HG03060 (cell line): ENCODE measurements at regions not wholly inside any gene's neighbourhood (a gene's known extent, or its start where the extent isn't known, plus 50 kb on each side); places are given as distances from the start of the nearest gene placed in this dataset.

Source experiments
- ATAC-seq: cut with Tn5 transposase; IDR thresholded peaks from one replicate; pipeline ENCODE4 v1.9.1; 2021; ENCODE audit warnings: low read depth, moderate number of reproducible peaks; ENCODE audit not compliant: unreplicated experiment

DNA sequence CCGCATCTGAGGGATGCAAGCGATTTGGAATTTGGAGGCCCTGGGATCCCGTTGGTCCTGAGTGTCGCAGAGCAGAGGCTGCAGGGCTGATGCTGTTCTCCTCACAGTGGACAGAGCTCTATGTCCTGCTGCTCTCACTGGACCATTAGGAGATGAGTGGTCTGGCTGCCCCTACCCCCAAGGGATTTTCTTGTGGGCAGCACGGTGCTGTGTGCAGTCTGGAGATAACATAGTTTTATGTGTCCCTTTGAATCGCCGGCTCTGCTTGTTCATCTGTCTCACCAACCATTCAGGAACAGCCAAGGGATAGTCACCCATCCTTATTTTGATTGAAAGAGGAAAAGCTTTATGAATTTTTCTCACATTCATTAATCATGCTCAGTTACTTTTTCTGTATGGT is 49.9 kb downstream of the CHRM3 start:
- ATAC-seq, result no peak

DNA sequence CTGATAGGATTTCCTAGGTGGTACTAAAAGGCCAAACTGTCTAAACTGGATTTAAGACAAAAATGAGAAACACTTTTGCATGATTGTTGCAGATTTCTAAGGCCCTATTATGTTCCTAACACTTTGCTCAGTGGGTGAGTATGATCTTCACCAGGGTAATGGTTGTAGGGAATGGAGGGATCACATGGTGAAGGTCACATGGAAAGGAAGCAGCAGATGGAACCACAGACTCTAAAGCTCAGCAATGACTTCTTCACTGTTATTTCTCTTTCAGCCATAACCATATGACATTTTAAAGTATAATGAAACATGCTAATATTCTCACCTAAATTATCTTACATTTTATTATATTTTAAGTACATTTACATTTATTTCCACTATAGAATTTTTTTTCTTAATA is 51.5 kb downstream of the CHRM3 start:
- ATAC-seq, result no peak

DNA sequence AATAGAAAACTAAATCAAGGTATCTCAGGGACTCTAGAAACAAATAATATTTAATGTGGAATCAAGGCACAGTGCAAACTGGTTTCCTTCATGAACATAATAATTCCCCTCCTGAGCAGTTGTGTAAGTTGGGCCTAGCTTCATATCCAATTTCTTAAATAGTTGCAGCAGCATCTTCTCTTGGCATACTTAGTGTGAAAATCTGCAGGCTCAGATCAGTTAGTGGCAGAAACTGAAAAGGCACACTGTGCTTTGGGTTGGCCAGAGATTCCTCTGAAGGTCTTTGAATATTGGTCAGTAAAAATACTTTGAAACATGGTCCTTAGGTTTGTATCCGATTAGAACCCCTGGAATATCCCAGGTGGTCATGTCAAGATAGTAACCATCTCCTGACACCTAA is 52.5 kb downstream of the CHRM3 start:
- ATAC-seq, result no peak

DNA sequence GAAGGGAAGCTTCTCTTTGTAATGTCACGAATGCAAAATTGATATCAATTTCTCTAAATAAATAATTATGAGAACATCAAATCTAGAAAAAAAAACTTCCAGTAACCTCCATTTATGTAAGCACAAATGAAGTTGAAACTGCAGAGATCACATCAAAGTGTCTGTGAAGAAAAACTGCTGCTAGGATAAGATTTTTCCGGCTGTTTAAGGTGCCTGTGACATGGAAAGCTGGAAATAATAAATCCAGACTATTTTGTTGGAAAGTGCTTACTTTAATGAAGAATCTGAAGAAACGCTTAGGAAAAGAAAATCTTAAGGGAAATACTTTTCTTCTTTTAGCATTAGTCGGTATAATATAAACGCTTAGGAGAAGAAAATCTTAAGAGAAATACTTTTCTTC is 57.0 kb downstream of the CHRM3 start:
- ATAC-seq, result no peak

DNA sequence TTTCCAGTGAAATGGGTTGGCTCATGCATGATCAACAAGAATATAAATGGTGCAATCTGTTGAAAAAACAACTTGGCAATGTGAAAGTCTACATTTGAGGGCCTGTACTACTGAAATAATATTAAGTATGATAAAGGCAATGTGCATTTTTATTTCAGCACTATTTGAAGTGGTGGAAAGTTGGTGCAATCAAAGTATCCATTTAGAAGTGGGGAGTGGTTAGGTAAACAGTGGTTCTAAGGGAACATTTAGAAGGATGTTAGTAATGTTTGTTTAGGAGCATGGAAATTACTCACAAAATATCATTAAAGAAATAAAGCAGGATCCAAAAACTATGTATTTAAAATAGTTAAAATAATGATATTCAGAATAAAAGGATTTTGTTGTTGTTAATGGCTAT is 60.2 kb downstream of the CHRM3 start:
- ATAC-seq, result no peak

DNA sequence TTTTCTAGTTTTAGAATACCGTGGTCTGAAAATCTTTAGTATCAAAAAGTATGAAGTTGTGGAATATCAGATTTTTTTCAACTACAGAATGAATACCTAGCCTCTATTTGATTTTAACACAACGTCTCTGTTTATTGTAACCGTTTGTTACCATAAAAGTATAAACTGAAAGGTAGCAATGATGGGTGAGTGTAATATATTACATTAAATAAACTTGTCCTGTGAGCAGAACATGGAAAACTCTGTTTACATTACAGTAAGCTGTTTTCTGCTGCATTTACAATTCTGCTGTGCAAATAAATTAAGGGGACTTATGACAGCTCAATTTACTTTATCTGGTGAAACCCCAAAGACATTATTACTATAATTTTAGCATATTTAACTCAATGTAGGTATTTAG is 62.5 kb downstream of the CHRM3 start:
- no peak for ATAC-seq

DNA sequence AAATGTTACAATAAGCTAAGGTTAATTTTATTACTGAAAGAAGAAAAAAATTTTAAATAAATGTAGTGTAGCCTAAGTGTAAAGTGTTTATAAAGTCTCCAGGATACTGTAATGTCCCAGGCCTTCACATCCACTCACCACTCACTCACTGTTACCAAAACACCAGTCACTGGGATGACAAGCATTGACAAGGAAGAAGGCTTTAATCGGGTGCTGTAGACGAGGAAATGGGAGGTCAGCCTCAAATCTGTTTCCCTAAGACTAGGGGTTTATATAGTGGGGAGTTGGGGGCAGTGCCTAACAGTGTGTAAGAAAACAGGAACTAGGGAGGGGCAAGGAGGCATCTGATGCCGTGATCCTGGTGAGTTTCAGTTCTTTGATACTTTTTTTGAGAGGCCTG is 69.4 kb downstream of the CHRM3 start:
- no peak for ATAC-seq

DNA sequence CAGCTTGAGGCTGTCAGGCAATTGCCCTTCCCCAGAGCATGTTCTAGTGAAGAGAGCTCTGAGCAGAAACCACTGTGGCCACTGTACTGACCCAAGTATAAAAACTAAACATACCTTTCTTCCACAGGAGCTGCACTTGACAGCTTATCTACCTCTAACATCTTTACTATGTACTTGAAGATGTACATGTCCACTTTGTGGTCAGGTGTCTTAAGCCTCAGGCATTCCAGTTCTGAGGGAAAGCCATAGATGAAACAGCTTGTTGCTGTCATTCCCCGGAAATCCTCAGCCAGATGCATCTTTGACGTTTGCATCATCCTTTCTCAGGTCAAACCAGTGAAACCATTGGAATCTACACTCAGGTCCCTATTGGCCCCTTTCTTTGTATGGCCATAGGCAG is 70.4 kb downstream of the CHRM3 start:
- no peak for ATAC-seq

DNA sequence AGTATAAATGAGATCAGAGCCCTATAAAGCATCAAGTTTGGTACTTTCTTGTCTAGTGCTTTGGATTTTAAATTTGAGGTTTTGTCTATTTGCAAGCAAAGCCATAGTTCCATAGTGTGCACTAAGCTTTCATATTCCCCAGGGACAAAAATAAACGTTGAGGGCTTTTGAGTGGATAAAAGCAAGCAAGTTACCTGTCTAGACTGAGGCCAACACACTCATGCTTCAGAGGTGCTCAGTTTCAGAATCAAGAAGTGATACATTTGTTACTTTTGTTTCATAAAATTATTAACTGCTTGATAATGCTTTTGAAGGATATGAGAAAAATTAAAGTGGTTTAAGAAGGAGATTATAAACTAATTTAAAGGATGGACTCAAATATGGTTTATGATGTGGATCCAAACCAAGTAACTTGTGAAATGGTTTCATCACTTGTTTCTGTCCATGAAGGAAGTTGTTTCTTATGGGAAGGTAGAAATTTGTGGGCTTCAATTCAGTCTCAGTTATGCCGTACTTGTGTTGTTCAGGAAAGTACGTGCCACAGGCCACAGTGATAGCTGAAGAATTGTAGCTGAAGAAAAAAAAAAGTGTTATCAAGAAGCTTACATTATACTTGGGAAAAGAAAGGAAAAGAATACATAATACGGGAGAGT is 71.2 kb downstream of the CHRM3 start:
- ATAC-seq, result no peak

DNA sequence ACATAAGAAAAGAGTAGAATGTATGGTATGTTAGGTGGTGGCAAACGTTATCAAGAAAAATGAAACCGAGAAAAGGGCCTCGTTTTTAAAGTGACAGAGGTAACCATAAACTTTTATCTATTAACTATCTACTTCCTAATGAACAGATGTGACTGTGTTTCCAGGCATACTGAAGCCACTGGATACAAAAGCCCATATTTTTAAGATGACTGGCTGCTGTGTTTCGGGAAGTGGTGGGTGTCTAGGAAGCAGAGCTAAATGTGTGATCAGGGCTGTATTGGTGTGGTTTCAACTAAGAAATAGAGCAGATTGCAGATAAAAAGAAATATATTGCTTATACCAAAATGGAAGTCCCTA is 71.8 kb downstream of the CHRM3 start:
- ATAC-seq, result no peak

DNA sequence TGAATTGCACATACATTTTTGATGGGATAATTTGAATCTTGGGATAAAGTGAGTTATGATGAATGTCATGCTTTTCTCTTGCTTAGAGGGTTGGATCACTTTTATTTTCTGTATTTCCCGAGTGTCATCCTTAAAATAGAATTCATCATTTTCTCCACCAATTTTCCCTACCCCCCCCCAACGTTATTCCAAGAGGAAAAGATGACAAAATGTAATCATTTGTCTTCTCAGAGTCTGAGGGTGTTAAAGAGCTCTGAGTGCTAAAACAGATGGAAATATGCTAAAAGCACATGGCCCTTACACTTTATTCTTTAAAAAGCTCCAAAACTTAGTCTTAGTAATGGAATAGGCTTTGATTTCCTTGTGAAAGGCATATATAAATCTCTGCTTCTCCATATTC is 81.4 kb downstream of the CHRM3 start:
- ATAC-seq, result no peak

DNA sequence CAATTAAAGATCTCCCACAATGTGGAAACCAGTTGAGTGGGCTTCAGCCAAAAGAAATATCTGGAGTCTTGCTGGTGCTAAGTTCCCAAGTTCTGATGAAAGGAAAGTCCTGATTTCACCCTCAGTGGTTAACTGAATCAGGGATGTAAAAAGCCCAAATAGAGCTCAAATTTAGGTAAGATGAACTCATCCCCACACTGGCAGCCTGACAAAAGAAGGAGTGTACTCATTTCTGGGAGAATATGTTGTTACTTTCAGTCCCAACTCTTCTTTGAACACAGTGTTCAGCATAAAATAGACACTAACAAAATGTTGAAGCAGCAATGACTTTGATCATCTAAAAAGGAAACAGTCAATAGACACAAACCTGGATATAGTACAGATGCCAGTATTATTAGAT is 91.7 kb downstream of the CHRM3 start:
- no peak for ATAC-seq

DNA sequence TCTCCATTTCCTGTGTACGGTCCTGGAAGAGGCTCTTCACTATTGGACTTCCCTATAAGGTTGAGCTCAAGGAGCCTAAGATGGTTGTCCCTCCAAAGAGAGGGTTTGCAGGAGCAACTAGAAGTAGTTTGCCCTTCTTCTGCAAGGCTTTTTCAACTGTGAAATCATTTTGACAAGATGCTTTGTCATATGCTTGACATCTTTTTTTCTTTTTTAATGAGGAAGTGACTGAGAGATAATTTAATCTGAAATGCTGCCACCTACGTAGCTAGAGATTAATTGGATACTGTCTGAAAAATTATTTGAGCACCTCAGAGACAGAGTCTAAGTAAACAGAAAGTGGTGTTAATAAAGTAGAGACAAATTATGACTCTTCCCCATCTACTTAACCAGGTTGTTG is 97.0 kb downstream of the CHRM3 start:
- no peak for ATAC-seq

DNA sequence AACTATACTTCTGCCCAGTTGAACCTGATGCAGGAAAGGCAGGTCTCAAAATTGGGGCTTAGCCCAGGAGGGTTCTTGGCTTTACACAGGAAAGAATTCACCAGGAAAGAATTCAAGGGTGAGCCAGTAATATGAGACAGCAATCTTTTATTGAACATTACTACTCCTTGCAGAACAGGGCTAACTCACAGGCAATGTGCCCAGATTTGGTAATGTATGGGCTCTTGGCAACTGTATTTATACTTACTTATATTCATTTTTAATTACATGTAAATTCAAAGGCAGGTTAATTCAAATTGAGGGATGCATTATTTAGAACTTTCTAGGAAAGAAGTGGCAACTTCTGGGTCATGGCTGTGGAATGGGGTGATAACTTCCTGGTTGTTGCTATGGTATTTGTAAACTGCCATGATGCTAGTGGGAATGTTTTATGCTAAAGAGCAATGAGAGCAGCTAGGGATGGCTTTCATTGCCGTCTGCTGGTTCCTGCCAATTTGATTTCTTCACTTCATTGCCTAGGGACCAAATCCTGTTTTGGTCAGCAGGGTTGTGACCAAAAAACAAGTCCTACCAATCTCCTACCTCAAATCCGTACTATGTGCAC is 107.5 kb downstream of the CHRM3 start:
- no peak for ATAC-seq

DNA sequence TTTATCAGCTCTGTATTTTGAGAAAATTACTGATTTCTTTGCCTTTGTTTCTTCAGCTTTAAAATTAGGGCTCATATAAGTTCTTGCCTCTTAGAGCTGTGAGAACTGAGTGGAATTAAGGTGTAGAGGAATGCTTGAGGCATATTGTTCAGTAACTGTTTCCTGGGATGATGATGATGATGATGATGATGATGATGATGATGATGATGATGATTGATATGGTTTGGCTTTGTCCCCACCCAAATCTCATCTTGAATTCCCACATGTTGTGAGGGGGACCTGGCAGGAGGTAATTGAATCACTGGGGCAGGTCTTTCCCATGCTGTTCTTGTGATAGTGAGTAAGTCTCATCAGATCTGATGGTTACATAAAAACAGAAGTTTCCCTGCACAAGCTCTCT is 118.7 kb downstream of the CHRM3 start:
- no peak for ATAC-seq

DNA sequence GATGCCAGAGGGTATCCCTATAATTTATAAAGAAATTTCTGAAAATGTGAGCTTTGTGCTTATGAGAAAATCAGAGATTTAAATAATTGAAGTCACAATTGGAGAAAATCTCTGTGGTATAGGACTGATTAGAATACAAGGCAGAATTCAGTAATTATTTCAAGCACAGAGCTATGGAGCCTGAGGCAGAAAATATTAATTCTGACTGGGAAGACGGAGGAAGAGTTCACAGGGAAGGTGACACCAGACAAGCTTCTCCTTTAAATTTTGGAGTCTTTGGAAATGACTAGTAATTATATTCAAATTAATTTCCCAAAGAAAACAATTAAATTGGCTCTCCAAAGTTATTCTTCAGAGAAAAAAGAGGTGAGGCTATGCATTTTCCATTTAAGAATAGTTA is 121.5 kb downstream of the CHRM3 start:
- no peak for ATAC-seq

DNA sequence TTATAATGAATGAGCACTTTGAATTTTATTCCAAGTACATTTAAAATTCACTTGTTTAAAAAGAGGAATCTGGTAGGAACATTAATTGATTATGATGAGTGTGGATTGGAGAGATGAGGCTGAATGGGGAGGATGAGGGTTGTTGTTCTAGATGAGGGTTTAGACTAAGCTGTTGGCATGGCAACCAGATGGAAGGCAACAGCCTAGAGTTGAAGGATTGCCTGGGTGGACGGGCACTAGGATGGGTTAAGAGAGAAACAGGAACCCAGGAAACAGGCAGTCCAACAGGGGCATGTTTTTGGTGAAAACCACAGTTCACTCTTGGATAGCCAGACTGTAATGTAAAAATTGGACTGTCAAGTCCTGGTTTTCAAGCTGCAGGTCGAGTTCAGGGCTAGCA is 125.5 kb downstream of the CHRM3 start:
- no peak for ATAC-seq

DNA sequence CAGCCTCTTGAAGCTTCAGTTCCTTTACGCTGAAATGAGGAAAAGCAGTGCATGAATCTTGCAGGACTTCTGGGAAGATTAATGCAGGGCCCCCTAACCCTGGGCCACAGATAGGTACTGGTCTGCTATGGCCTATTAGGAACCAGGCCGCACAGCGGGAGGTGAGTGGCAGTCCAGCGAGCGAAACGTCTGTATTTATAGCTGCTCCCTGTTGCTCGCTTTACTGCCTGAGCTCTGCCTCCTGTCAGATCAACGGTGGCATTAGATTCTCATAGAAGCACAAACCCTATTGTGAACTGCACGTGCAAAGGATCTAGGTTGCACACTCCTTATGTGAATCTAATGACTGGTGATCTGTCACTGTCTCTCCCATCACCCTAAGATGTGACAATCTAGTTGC is 130.2 kb downstream of the CHRM3 start:
- ATAC-seq, result no peak

DNA sequence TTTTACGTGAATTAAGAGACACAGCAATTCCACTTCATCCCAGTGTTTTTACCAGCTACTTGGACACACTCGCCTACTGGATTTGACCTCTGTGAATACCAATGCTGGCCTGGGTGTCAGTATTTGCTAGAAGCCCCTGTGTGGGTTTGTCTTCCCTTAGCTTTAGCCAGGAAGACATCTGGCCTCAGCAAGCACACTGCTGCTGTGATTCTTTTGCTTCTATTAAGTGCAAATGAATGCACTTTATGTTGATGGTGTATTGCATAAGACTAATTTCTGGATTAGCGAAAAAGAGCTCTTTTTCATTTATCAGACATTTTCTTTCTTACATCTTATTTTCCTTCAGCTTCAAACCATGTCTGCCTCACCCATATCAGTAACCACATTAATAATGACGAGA is 140.0 kb downstream of the CHRM3 start:
- no peak for ATAC-seq

DNA sequence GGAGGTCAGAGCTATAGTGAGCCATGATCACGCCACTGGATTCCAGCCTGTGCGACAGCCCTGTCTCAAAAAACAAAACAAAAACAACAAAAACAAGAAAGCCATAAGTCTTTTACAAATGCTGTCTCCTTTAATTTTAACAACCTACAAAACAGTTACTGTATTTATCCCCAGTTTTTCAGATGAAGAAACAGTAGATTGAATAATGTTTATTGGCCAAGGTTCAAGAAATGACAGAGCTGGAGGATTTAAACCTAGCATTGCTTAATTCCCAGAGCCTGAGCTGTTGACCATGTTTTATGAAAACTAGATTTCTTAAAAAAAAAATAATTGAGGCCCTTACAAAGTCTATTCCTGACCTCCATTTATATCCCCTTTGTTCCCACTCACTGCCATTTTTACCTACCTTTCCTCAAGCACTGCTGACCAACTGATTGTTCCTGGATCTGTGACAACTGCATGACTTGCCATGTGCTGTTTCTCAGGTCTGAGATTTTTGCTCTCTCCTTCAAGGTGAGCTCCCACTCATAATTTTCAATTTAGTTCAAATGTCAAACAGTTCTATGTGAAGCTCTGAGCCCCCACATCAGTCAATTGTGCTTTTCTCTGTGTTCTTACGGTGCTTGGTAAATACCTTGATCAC is 140.8 kb downstream of the CHRM3 start:
- no peak for ATAC-seq

DNA sequence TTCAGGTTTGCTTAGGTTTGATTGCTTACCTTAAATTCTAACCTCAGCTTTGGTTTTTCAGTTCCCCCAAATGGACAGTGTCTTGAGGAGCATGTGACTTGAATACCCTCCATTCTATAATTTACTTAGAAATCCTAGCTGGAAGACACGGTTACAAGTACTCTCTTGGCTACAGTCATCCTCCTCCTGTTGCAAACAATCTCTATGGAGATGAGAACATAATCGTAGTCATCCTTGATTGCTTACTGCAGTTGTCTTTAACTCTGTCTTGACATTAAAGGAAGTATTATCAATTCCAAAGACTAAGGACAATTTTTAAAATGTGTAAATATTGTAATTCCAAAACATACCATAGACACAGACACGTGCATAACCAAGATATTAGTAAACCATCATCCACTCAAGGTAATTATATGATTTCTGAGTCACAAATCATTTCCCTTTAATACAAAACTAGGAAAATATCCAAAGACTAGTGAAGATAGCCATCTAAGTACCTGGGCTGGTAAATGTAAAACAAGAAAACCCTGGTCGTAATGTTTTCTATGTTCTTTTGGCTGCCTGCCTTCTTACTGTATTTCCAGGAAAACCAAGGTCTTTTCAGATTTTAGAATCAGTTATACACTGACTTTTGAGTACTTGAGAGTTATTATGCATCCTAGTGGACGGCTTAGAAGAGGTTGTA is 149.9 kb downstream of the CHRM3 start:
- ATAC-seq, result no peak

DNA sequence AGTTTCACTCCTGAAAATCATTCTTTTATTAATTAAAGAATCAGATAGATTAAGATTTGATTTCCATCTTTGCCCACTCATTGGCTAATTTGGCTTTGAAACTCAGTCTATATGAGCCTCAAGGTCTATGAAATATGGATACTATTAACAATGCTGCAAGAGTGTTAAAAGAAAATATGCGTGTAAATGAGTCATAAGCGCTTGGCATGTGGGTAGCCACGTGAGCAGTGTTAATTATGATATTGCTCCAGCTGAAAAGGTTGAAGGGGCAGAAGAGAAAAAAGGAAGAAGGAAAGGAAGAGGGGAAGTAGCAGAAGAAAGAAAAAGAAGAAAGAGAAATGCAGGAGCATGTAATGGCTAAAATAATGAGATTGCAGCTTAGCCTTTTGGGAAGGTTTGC is 151.4 kb downstream of the CHRM3 start:
- no peak for ATAC-seq
